ENCODE measurements at regions not wholly inside any gene's neighbourhood (a gene's known extent, or its start where the extent isn't known, plus 50 kb on each side); places are given as distances from the start of the nearest gene placed in this dataset.
"Not testable (repeated sequence)": the region's sequence is repeated elsewhere in the genome, so short reads cannot be mapped to it uniquely, and the experiment has no call there.

- H3K9me3 ChIP-seq (ENCODE audit: low read length): no peaks in the 10 kb centered on the region
- no peak overlapping the region for H3K27ac ChIP-seq (ENCODE audit: low read length)
- no peak for TF ChIP-seq REST (IDR thresholded peaks at IDR 0.05; ENCODE audit: borderline replicate concordance)
- TF ChIP-seq EP300 (conservative IDR thresholded peaks at IDR 0.05; ENCODE audit: poor library complexity, severe bottlenecking): no peak
- TF ChIP-seq TAF1 (IDR thresholded peaks at IDR 0.05; ENCODE audit: low read depth): no peak
- TF ChIP-seq POLR2AphosphoS5 (IDR thresholded peaks at IDR 0.05): no peak
- TF ChIP-seq RAD21 (conservative IDR thresholded peaks at IDR 0.05): no peak
- TF ChIP-seq CTCF (IDR thresholded peaks at IDR 0.05; ENCODE audit: poor library complexity, severe bottlenecking): no peak
- no peak for TF ChIP-seq MXI1 (conservative IDR thresholded peaks at IDR 0.05; ENCODE audit: poor library complexity, severe bottlenecking)
- TF ChIP-seq SMC3 (conservative IDR thresholded peaks at IDR 0.05; ENCODE audit: poor library complexity): no peak
- no peak for TF ChIP-seq EZH2 (IDR thresholded peaks at IDR 0.05; ENCODE audit: borderline replicate concordance, insufficient read depth, low read length, poor library complexity, severe bottlenecking)
- no peaks in the 10 kb centered on the region for H3K79me2 ChIP-seq (replicated peaks; ENCODE audit: insufficient read depth, low read length)
- H3K27me3 ChIP-seq (ENCODE audit: insufficient read depth, low read depth, low read length): no peaks in the 10 kb centered on the region
- H3K4me2 ChIP-seq (ENCODE audit: low read length): no peak overlapping the region
- H3K4me3 ChIP-seq (ENCODE audit: low read length): no peak overlapping the region
- H2AFZ ChIP-seq (ENCODE audit: low read depth, low read length): no peak overlapping the region
- H3F3A ChIP-seq (ENCODE audit: insufficient read depth, low read length, poor library complexity, severe bottlenecking): no peaks in the 10 kb centered on the region
- no peak overlapping the region for H3K9ac ChIP-seq (ENCODE audit: low read length)
- no peaks in the 10 kb centered on the region for H3K36me3 ChIP-seq (ENCODE audit: insufficient read depth, low read length)
- no peaks in the 10 kb centered on the region for H3K9me2 ChIP-seq (ENCODE audit: insufficient read depth, low read length)
- no peaks in the 10 kb centered on the region for H4K20me1 ChIP-seq (ENCODE audit: insufficient read depth)
Measured at GRCh38 chr14:25444381-25444780, 394.4 kb upstream of the STXBP6 start.

- not testable (repeated sequence) for H3K36me3 ChIP-seq (ENCODE audit: insufficient read depth, low read length); H3K9me2 ChIP-seq (ENCODE audit: insufficient read depth, low read length); H4K20me1 ChIP-seq (ENCODE audit: insufficient read depth); H2AFZ ChIP-seq (ENCODE audit: low read depth, low read length); H3K4me3 ChIP-seq (ENCODE audit: low read length); H3K27ac ChIP-seq (ENCODE audit: low read length); H3F3A ChIP-seq (ENCODE audit: insufficient read depth, low read length, poor library complexity, severe bottlenecking); H3K9me3 ChIP-seq (ENCODE audit: low read length); H3K27me3 ChIP-seq (ENCODE audit: insufficient read depth, low read depth, low read length); H3K4me2 ChIP-seq (ENCODE audit: low read length); H3K79me2 ChIP-seq (replicated peaks; ENCODE audit: insufficient read depth, low read length); H3K9ac ChIP-seq (ENCODE audit: low read length)
Measured at GRCh38 chr14:25440382-25440781, 390.4 kb upstream of the STXBP6 start.

- H3K4me2 ChIP-seq (ENCODE audit: low read length): no peak overlapping the region
- H2AFZ ChIP-seq (ENCODE audit: low read depth, low read length): no peak overlapping the region
- H4K20me1 ChIP-seq (ENCODE audit: insufficient read depth): no peaks in the 10 kb centered on the region
- no peaks in the 10 kb centered on the region for H3F3A ChIP-seq (ENCODE audit: insufficient read depth, low read length, poor library complexity, severe bottlenecking)
- no peaks in the 10 kb centered on the region for H3K9me3 ChIP-seq (ENCODE audit: low read length)
- H3K27me3 ChIP-seq (ENCODE audit: insufficient read depth, low read depth, low read length): no peaks in the 10 kb centered on the region
- no peaks in the 10 kb centered on the region for H3K79me2 ChIP-seq (replicated peaks; ENCODE audit: insufficient read depth, low read length)
- H3K27ac ChIP-seq (ENCODE audit: low read length): no peak overlapping the region
- H3K9me2 ChIP-seq (ENCODE audit: insufficient read depth, low read length): no peaks in the 10 kb centered on the region
- H3K9ac ChIP-seq (ENCODE audit: low read length): no peak overlapping the region
- no peak overlapping the region for H3K4me3 ChIP-seq (ENCODE audit: low read length)
- TF ChIP-seq MXI1 (conservative IDR thresholded peaks at IDR 0.05; ENCODE audit: poor library complexity, severe bottlenecking) (no peak), CTCF (IDR thresholded peaks at IDR 0.05; ENCODE audit: poor library complexity, severe bottlenecking) (no peak), RAD21 (conservative IDR thresholded peaks at IDR 0.05) (no peak), TAF1 (IDR thresholded peaks at IDR 0.05; ENCODE audit: low read depth) (no peak), EZH2 (IDR thresholded peaks at IDR 0.05; ENCODE audit: borderline replicate concordance, insufficient read depth, low read length, poor library complexity, severe bottlenecking) (no peak), SMC3 (conservative IDR thresholded peaks at IDR 0.05; ENCODE audit: poor library complexity) (no peak), REST (IDR thresholded peaks at IDR 0.05; ENCODE audit: borderline replicate concordance) (no peak), EP300 (conservative IDR thresholded peaks at IDR 0.05; ENCODE audit: poor library complexity, severe bottlenecking) (no peak), POLR2AphosphoS5 (IDR thresholded peaks at IDR 0.05) (no peak)
- H3K36me3 ChIP-seq (ENCODE audit: insufficient read depth, low read length): no peaks in the 10 kb centered on the region
Measured at GRCh38 chr14:25436906-25437305, 387.0 kb upstream of the STXBP6 start.
